K562 (cell line): ENCODE measurements at regions not wholly inside any gene's neighbourhood (a gene's known extent, or its start where the extent isn't known, plus 50 kb on each side); places are given as distances from the start of the nearest gene placed in this dataset.

Experiments used
- ATAC-seq: fragments of 200-7000 bp; cut with Tn5 transposase; 3 replicates; pipeline ENCODE4 v1.9.1; 2020; ENCODE audit warnings: moderate library complexity
- BruUV-seq: library from RNA; stranded (reverse); fragments of 400-500 nt; replicated peaks from 2 replicates; lab custom pipeline; 2021; lab: Mats Ljungman, UMichigan
- CTCF ChIA-PET: fragments of 300-600 bp; formaldehyde crosslinking; extraction: SDS; loops from one replicate; lab custom pipeline; 2021; ENCODE audit warnings: low intra/inter-chr PET ratio; lab: Yijun Ruan, JAX
- POLR2A ChIA-PET: fragments of 300-600, 350-650 bp; sonication (Branson Sonifier 250); formaldehyde crosslinking; extraction: SDS; loops from one replicate; lab custom pipeline; 2021; ENCODE audit warnings: antibody characterized with exemption, inconsistent platforms; lab: Yijun Ruan, JAX
- DNase-seq, 4 experiments: peaks; one replicate each; pipeline versions ENCODE4 v3.0.0 to v3.0.0-alpha.2; 2011 to 2018; ENCODE audit warnings: low spot score in 3 of 4, mixed read lengths in 3 of 4; ENCODE audit errors: extremely low read depth in 1 of 4
- FAIRE-seq: peaks from 2 replicates; lab custom pipeline; 2011; peaks lifted over from hg19 to GRCh38; lab: Jason Lieb, UNC
- H2AFZ ChIP-seq: 2 replicates; pipeline ENCODE4 v1.6.0; 2011; ENCODE audit warnings: low read depth, low read length, control low read depth, inconsistent platforms
- H3K27ac ChIP-seq: fragments of 200-600 bp; 3 replicates; pipeline ENCODE4 v1.8.0; 2011; ENCODE audit warnings: low read depth, mild to moderate bottlenecking, control low read depth, inconsistent platforms, low read length, moderate library complexity, mixed read lengths; ENCODE audit errors: extremely low read depth
- H3K27me3 ChIP-seq, 2 experiments: fragments of 300-600 bp in 1 of 2; 2 replicates in 1 of 2; 3 replicates in 1 of 2; pipeline versions ENCODE4 v1.6.0 to v1.8.0; 2011; ENCODE audit warnings: inconsistent platforms in 2 of 2, low read length in 2 of 2, mild to moderate bottlenecking in 1 of 2, mixed read lengths in 1 of 2, moderate library complexity in 1 of 2; ENCODE audit not compliant: control insufficient read depth in 2 of 2, insufficient read depth in 2 of 2
- H3K36me3 ChIP-seq: fragments of 300-600 bp; 3 replicates; pipeline ENCODE4 v1.8.0; 2011; ENCODE audit warnings: mild to moderate bottlenecking, low read length, inconsistent platforms; ENCODE audit not compliant: control insufficient read depth, insufficient read depth
- H3K4me1 ChIP-seq, 2 experiments: fragments of 200-600 bp in 1 of 2; replicated peaks in 1 of 2; 2 replicates in 1 of 2; 3 replicates in 1 of 2; pipeline versions ENCODE4 v1.5.1 to v1.8.0; 2011; ENCODE audit warnings: inconsistent platforms in 2 of 2, low read length in 2 of 2, mild to moderate bottlenecking in 1 of 2, mixed read lengths in 1 of 2, moderate library complexity in 1 of 2; ENCODE audit not compliant: control insufficient read depth in 2 of 2, insufficient read depth in 2 of 2
- H3K4me2 ChIP-seq: 2 replicates; pipeline ENCODE4 v1.6.1; 2011; ENCODE audit warnings: low read length, control low read depth, inconsistent platforms, mixed read lengths; ENCODE audit not compliant: insufficient read depth
- H3K4me3 ChIP-seq: fragments of 200-600 bp; sonication (generic), shearing (Covaris generic); 2 replicates; pipeline ENCODE4 v1.5.1; 2016; ENCODE audit warnings: control low read depth, inconsistent platforms
- H3K79me2 ChIP-seq: fragments of 200-600 bp; 3 replicates; pipeline ENCODE4 v1.8.0; 2011; ENCODE audit warnings: low read length, inconsistent platforms; ENCODE audit not compliant: control insufficient read depth, insufficient read depth
- H3K9ac ChIP-seq, 2 experiments: 2 replicates each; pipeline versions ENCODE4 v1.6.0 to v1.6.1; 2011; ENCODE audit warnings: low read depth in 2 of 2, low read length in 2 of 2, control low read depth in 1 of 2, inconsistent platforms in 1 of 2, mild to moderate bottlenecking in 1 of 2, mixed read lengths in 1 of 2; ENCODE audit not compliant: insufficient read depth in 1 of 2
- H3K9me1 ChIP-seq: one replicate; pipeline ENCODE4 v1.6.0; 2011; ENCODE audit warnings: inconsistent platforms, mild to moderate bottlenecking, low read length, moderate library complexity; ENCODE audit not compliant: control insufficient read depth, insufficient read depth
- H3K9me3 ChIP-seq: replicated peaks from 2 replicates; pipeline ENCODE4 v1.5.1; 2011; ENCODE audit warnings: low read depth, low read length, inconsistent platforms; ENCODE audit not compliant: control insufficient read depth, insufficient read depth
- H4K20me1 ChIP-seq: replicated peaks from 2 replicates; pipeline ENCODE4 v1.6.1; 2011; ENCODE audit warnings: low read length, inconsistent platforms, mixed read lengths; ENCODE audit not compliant: control insufficient read depth, insufficient read depth
- CC2D1A ChIP-seq: fragments of 450-650 bp; IDR thresholded peaks from 2 replicates; pipeline ENCODE4 v1.6.1; 2017; ENCODE audit warnings: mild to moderate bottlenecking
- DDX20 ChIP-seq: fragments of 450-650 bp; IDR thresholded peaks from 2 replicates; pipeline ENCODE4 v1.6.1; 2016; ENCODE audit warnings: missing genetic modification characterization, low read depth, mild to moderate bottlenecking, missing compliant biosample characterization, moderate library complexity
- NCOA2 ChIP-seq, 2 experiments: fragments of 450-650 bp; IDR thresholded peaks; 2 replicates each; pipeline ENCODE4 v1.6.1; 2018; ENCODE audit warnings: mild to moderate bottlenecking in 2 of 2, moderate library complexity in 1 of 2; ENCODE audit not compliant: partially characterized antibody in 2 of 2
- NFIC ChIP-seq: fragments of 450-650 bp; IDR thresholded peaks from 2 replicates; pipeline ENCODE4 v1.6.1; 2017; ENCODE audit warnings: mild to moderate bottlenecking, inconsistent platforms
- TAF9B ChIP-seq: fragments of 450-650 bp; IDR thresholded peaks from 2 replicates; pipeline ENCODE4 v1.6.1; 2018; ENCODE audit warnings: mild to moderate bottlenecking; ENCODE audit not compliant: partially characterized antibody
- ZNF512 ChIP-seq: IDR thresholded peaks from 2 replicates; pipeline ENCODE4 v1.6.1; 2016; ENCODE audit warnings: missing genetic modification characterization, missing compliant biosample characterization
- ZNF586 ChIP-seq: fragments of 450-650 bp; formaldehyde crosslinking; conservative IDR thresholded peaks from 2 replicates; pipeline ENCODE4 v1.4.0; 2020; ENCODE audit warnings: mild to moderate bottlenecking, moderate library complexity
- ZNF644 ChIP-seq: fragments of 200-800 bp; sonication (Bioruptor generic); IDR thresholded peaks from 2 replicates; pipeline ENCODE4 v1.6.1; 2016; ENCODE audit warnings: low read depth, missing genetic modification characterization, missing compliant biosample characterization
- WGBS: fragments of 100-300 bp; shearing (Covaris generic); methylation state at CpG from one replicate; pipeline ENCODE4 v1.1.6; 2016; ENCODE audit warnings: low coverage, mixed read lengths; ENCODE audit not compliant: insufficient coverage; ENCODE audit errors: missing lambda C conversion rate; 5-methylcytosine and 5-hydroxymethylcytosine counted together
- in situ Hi-C: fragments of 300-500 bp; cut with MboI; formaldehyde crosslinking; loops from 4 replicates; pipeline ENCODE4 v1.15.0; 2018; ENCODE audit warnings: inconsistent platforms, mixed read lengths
- intact Hi-C: fragments of 100-400 bp; cut with micrococcal nuclease; formaldehyde crosslinking; loops from 2 replicates; pipeline ENCODE4 v1.14.2; 2022

DNA sequence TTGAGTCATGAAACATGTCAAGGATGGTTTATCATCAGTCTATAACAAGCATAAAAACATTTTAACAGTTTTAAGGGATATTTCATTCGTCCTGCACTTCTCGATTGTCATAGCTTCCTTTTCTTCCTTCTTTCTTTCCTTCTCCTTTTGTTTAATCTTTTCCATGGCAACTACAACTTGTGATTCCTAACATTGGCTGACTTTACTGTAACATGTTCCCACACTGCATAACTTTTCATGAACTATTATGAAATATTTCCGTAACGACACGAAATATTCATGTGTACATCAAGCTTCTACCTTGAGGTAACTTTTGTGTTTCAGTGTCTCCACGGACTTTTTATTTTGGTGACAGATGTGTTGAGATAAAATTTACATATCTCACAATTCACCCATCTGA lies 134.4 kb downstream of the ACTR3 start:
- no TSS peak for BruUV-seq
- Histone ChIP-seq H4K20me1 (no peaks in the 10 kb centered on the region), H3K9me1 (no peaks in the 10 kb centered on the region)
- in situ Hi-C loops, result no loop called here
- POLR2A ChIA-PET, result no interaction called here
- no peak for TF ChIP-seq DDX20 (tag)
- TF ChIP-seq NFIC, result no peak
- no peak for TF ChIP-seq ZNF512 (tag)
- no peak for TF ChIP-seq TAF9B
- no peak for TF ChIP-seq ZNF644 (tag)
- TF ChIP-seq ZNF586 (CRISPR knock-in tag), result no peak
- no peak for TF ChIP-seq NCOA2 (IDR thresholded peaks at IDR 0.05; ENCODE audit: partially characterized antibody in 2 of 2)
- no peak for TF ChIP-seq CC2D1A
- TF ChIP-seq, all 486 proteins: peak for 0
- H3K4me2 ChIP-seq, result no peak overlapping the region
- DNase-seq (no peak), ATAC-seq (no peak), FAIRE-seq (no peak)
- H3K36me3 ChIP-seq, result no peaks in the 10 kb centered on the region
- no peak overlapping the region for H2AFZ ChIP-seq
- no peak overlapping the region for H3K4me3 ChIP-seq
- H3K4me1 ChIP-seq, result no peaks in the 10 kb centered on the region
- no peaks in the 10 kb centered on the region for H3K79me2 ChIP-seq
- no peaks in the 10 kb centered on the region for H3K9me3 ChIP-seq
- intact Hi-C loops, result no loop called here
- CTCF ChIA-PET, result no interaction called here
- no peak overlapping the region for H3K9ac ChIP-seq
- no peaks in the 10 kb centered on the region for H3K27me3 ChIP-seq
- WGBS, result 0% methylated on average over 6 of the region's 6 CpGs
- no peak overlapping the region for H3K27ac ChIP-seq
